Ascending aorta (tissue), 2 donors: ENCODE measurements at regions not wholly inside any gene's neighbourhood (a gene's known extent, or its start where the extent isn't known, plus 50 kb on each side); places are given as distances from the start of the nearest gene placed in this dataset.

Source experiments
- DNase-seq, 2 donors: peaks; one replicate each; pipeline ENCODE4 v3.0.0-alpha.2; 2019; ENCODE audit warnings: low spot score in 2 of 2
- H3K27ac ChIP-seq, 2 donors: fragments of 200-600 bp; sonication (generic); one replicate each; pipeline ENCODE4 v1.5.1; 2016 to 2017; ENCODE audit warnings: mild to moderate bottlenecking in 1 of 2
- H3K27me3 ChIP-seq: fragments of 200-600 bp; sonication (generic); one replicate; pipeline ENCODE4 v1.5.1; 2017
- H3K36me3 ChIP-seq, 2 donors: fragments of 200-600 bp; sonication (generic); one replicate each; pipeline ENCODE4 v1.5.1; 2016
- H3K4me1 ChIP-seq, 2 donors: fragments of 200-600 bp; sonication (generic); one replicate each; pipeline ENCODE4 v1.5.1; 2016 to 2017; ENCODE audit warnings: mild to moderate bottlenecking in 1 of 2
- H3K4me3 ChIP-seq, 2 donors: fragments of 200-600 bp; sonication (generic); one replicate each; pipeline ENCODE4 v1.5.1; 2016 to 2017; ENCODE audit warnings: mild to moderate bottlenecking in 1 of 2
- H3K9me3 ChIP-seq, 2 donors: fragments of 200-600 bp; sonication (generic); one replicate each; pipeline ENCODE4 v1.5.1; 2016
- CTCF ChIP-seq, 3 experiments: fragments of 200-600 bp in 2 of 3; fragments of 450-650 bp in 1 of 3; sonication (generic) in 2 of 3; IDR thresholded peaks; one replicate each; pipeline ENCODE4 v1.5.1; 2016 to 2019; ENCODE audit warnings: antibody characterized with exemption in 3 of 3, mild to moderate bottlenecking in 1 of 3, moderate library complexity in 1 of 3
- intact Hi-C: fragments of 100-400 bp; cut with DNase I; formaldehyde crosslinking; loops from one replicate; pipeline ENCODE4 v1.15.1; 2023

GRCh38 chr5:124065508-124065907 lies 553.5 kb downstream of the CSNK1G3 start:
- intact Hi-C loops, result no loop called here

GRCh38 chr5:124064956-124065355 lies 553.0 kb downstream of the CSNK1G3 start:
- Histone ChIP-seq H3K4me3 (no peak overlapping the region), H3K36me3 (no peaks in the 10 kb centered on the region), H3K4me1 (peaks cover 0 to 6% of the 10 kb centered on the region in 2 donors), H3K9me3 (no peaks in the 10 kb centered on the region), H3K27me3 (no peaks in the 10 kb centered on the region), H3K27ac (no peak overlapping the region)
- no peak for TF ChIP-seq CTCF (IDR thresholded peaks at IDR 0.05)
- intact Hi-C loops, result no loop called here
- DNase-seq, result no peak

More at GRCh38 chr5:124065508-124065907, 553.5 kb downstream of the CSNK1G3 start:
- H3K4me1 ChIP-seq, result peaks cover 0 to 6% of the 10 kb centered on the region in 2 donors
- H3K36me3 ChIP-seq, result no peaks in the 10 kb centered on the region
- no peaks in the 10 kb centered on the region for H3K27me3 ChIP-seq
- no peak for DNase-seq
- H3K9me3 ChIP-seq, result no peaks in the 10 kb centered on the region
- no peak overlapping the region for H3K27ac ChIP-seq
- no peak for TF ChIP-seq CTCF (IDR thresholded peaks at IDR 0.05)
- H3K4me3 ChIP-seq, result no peak overlapping the region

- Histone ChIP-seq H3K4me1 (peaks cover 0 to 9% of the 10 kb centered on the region in 2 donors), H3K4me3 (no peak overlapping the region), H3K36me3 (no peaks in the 10 kb centered on the region), H3K27me3 (no peaks in the 10 kb centered on the region), H3K9me3 (no peaks in the 10 kb centered on the region), H3K27ac (no peak overlapping the region)
- no peak for TF ChIP-seq CTCF (IDR thresholded peaks at IDR 0.05)
- DNase-seq, result no peak
- intact Hi-C loops, result no loop called here
These were observed 549.7 kb downstream of the CSNK1G3 start for GRCh38 chr5:124061663-124062062.

- H3K4me1 ChIP-seq, result peaks cover 0 to 9% of the 10 kb centered on the region in 2 donors
- no peak overlapping the region for H3K27ac ChIP-seq
- intact Hi-C loops, result no loop called here
- H3K9me3 ChIP-seq, result no peaks in the 10 kb centered on the region
- DNase-seq, result no peak
- no peaks in the 10 kb centered on the region for H3K36me3 ChIP-seq
- H3K27me3 ChIP-seq, result no peaks in the 10 kb centered on the region
- TF ChIP-seq CTCF (IDR thresholded peaks at IDR 0.05), result no peak
- no peak overlapping the region for H3K4me3 ChIP-seq
These were observed 549.1 kb downstream of the CSNK1G3 start for GRCh38 chr5:124061068-124061430.

GRCh38 chr5:124060413-124061067 lies 548.6 kb downstream of the CSNK1G3 start:
- no peaks in the 10 kb centered on the region for H3K9me3 ChIP-seq
- peaks cover 0 to 9% of the 10 kb centered on the region in 2 donors for H3K4me1 ChIP-seq
- intact Hi-C loops, result no loop called here
- no peak for DNase-seq
- H3K27ac ChIP-seq, result no peak overlapping the region
- no peak for TF ChIP-seq CTCF (IDR thresholded peaks at IDR 0.05)
- H3K4me3 ChIP-seq, result no peak overlapping the region
- no peaks in the 10 kb centered on the region for H3K27me3 ChIP-seq
- no peaks in the 10 kb centered on the region for H3K36me3 ChIP-seq

- DNase-seq, result no peak
- H3K27me3 ChIP-seq, result no peaks in the 10 kb centered on the region
- TF ChIP-seq CTCF (IDR thresholded peaks at IDR 0.05), result no peak
- H3K4me1 ChIP-seq, result peaks cover 0 to 9% of the 10 kb centered on the region in 2 donors
- no peak overlapping the region for H3K27ac ChIP-seq
- H3K4me3 ChIP-seq, result no peak overlapping the region
- H3K36me3 ChIP-seq, result no peaks in the 10 kb centered on the region
- no peaks in the 10 kb centered on the region for H3K9me3 ChIP-seq
- intact Hi-C loops, result no loop called here
These were observed 548.0 kb downstream of the CSNK1G3 start for GRCh38 chr5:124060011-124060410.
